RWPE2 (cell line): ENCODE measurements at regions not wholly inside any gene's neighbourhood (a gene's known extent, or its start where the extent isn't known, plus 50 kb on each side); places are given as distances from the start of the nearest gene placed in this dataset.
A peak's percentile ranks its signal among the peaks of the same experiment; 100 is the strongest.

ENCODE experiments used
- ATAC-seq: fragments of 200-7000 bp; cut with Tn5 transposase; 3 replicates; pipeline ENCODE4 v1.9.1; 2021; ENCODE audit warnings: low read depth
- DNase-seq: peaks from one replicate; pipeline ENCODE4 v3.0.0-alpha.2; 2020; ENCODE audit warnings: low spot score
- H3K27ac ChIP-seq: fragments of 450-650 bp; 2 replicates; pipeline ENCODE4 v1.5.1; 2017; ENCODE audit warnings: mild to moderate bottlenecking; ENCODE audit not compliant: poor library complexity, severe bottlenecking
- H3K27me3 ChIP-seq: fragments of 250-450 bp; sonication (Bioruptor Pico); 2 replicates; pipeline ENCODE4 v1.5.1; 2021; ENCODE audit warnings: mild to moderate bottlenecking, moderate library complexity; ENCODE audit not compliant: insufficient read depth, poor library complexity, severe bottlenecking
- H3K36me3 ChIP-seq: fragments of 250-450 bp; sonication (Bioruptor Pico); 2 replicates; pipeline ENCODE4 v1.5.1; 2020; ENCODE audit warnings: low read depth, mild to moderate bottlenecking, moderate library complexity
- H3K4me1 ChIP-seq: fragments of 250-450 bp; sonication (Bioruptor Pico); 2 replicates; pipeline ENCODE4 v1.5.1; 2021; ENCODE audit warnings: mild to moderate bottlenecking, moderate library complexity; ENCODE audit not compliant: insufficient read depth, poor library complexity, severe bottlenecking
- H3K4me3 ChIP-seq: fragments of 250-450 bp; sonication (Bioruptor Pico); 2 replicates; pipeline ENCODE4 v1.5.1; 2021; ENCODE audit warnings: mild to moderate bottlenecking, moderate library complexity; ENCODE audit not compliant: severe bottlenecking
- H3K9me3 ChIP-seq: fragments of 250-450 bp; sonication (Bioruptor Pico); 2 replicates; pipeline ENCODE4 v1.5.1; 2021; ENCODE audit warnings: mild to moderate bottlenecking, moderate library complexity; ENCODE audit not compliant: severe bottlenecking
- TF ChIP-seq, protein P1 (sequence below): fragments of 450-650 bp; IDR thresholded peaks from one replicate; pipeline ENCODE4 v1.5.1; 2017; ENCODE audit warnings: mild to moderate bottlenecking, moderate library complexity; ENCODE audit not compliant: poor library complexity, severe bottlenecking

DNA sequence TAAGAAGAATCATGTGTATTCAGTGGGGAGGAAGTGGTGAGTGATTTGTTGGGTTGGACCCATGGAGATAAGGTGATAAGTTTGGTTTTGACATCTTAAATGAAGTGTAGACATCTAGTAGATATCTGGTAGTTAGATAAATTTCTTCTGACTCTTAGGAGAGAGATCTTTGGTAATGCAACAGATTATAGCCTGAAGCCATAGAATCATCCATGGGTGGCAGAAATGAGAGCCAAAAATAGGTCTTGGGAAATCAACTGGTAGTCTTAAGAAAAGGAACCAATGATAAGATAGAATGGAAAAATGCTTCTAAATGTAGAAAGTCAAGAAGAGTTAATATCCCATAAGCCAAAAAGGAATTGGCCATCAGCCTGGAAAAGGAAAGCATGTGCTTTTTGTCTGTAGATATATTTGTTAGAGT is 532.7 kb upstream of the GRAMD2B start:
- TF ChIP-seq, protein P1, sequence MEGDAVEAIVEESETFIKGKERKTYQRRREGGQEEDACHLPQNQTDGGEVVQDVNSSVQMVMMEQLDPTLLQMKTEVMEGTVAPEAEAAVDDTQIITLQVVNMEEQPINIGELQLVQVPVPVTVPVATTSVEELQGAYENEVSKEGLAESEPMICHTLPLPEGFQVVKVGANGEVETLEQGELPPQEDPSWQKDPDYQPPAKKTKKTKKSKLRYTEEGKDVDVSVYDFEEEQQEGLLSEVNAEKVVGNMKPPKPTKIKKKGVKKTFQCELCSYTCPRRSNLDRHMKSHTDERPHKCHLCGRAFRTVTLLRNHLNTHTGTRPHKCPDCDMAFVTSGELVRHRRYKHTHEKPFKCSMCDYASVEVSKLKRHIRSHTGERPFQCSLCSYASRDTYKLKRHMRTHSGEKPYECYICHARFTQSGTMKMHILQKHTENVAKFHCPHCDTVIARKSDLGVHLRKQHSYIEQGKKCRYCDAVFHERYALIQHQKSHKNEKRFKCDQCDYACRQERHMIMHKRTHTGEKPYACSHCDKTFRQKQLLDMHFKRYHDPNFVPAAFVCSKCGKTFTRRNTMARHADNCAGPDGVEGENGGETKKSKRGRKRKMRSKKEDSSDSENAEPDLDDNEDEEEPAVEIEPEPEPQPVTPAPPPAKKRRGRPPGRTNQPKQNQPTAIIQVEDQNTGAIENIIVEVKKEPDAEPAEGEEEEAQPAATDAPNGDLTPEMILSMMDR = no peak
- no peaks in the 10 kb centered on the region for H3K9me3 ChIP-seq
- no peaks in the 10 kb centered on the region for H3K27me3 ChIP-seq
- H3K4me3 ChIP-seq = no peak overlapping the region
- ATAC-seq (peak; percentile 40; the same call in 2 of the 3 replicates), DNase-seq (no peak)
- peaks cover 24% of the 10 kb centered on the region for H3K4me1 ChIP-seq
- H3K27ac ChIP-seq = peak overlapping the region; percentile 63
- no peaks in the 10 kb centered on the region for H3K36me3 ChIP-seq

DNA sequence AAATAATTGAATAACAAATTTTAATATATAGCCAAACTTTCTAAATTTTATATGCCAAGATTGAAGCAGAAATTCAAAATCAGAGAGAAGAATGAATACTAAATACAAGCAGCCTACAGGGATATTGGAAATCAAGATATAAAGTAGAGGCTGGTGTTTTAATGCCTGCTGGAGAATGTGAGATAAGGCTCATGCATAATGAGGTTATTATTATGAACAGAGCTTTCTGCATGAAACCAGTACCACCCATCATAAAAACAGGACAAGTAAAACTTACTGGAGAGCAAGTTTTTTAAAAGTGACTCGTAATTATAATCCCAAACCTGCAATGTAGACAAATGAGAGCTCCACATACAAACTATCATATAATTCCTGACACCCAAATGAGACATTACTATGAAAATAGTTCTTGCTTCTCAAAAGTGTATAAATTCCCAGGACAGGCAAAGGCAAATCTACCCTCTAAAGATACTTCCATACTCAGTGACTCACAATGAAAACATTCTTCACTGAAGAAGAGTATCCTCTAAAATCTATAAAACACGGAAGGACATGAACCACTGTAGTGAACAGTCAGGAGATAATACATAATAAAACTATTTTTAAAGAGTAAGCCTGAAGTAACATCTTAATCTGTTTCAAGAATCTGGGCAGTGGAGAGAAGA is 532.0 kb upstream of the GRAMD2B start:
- Histone ChIP-seq H3K4me1 (peaks cover 24% of the 10 kb centered on the region), H3K36me3 (no peaks in the 10 kb centered on the region), H3K9me3 (no peaks in the 10 kb centered on the region), H3K4me3 (no peak overlapping the region), H3K27ac (peak overlapping the region; percentile 63), H3K27me3 (no peaks in the 10 kb centered on the region)
- ATAC-seq (peak; percentile 88), DNase-seq (no peak)
- TF ChIP-seq, protein P1 = no peak

DNA sequence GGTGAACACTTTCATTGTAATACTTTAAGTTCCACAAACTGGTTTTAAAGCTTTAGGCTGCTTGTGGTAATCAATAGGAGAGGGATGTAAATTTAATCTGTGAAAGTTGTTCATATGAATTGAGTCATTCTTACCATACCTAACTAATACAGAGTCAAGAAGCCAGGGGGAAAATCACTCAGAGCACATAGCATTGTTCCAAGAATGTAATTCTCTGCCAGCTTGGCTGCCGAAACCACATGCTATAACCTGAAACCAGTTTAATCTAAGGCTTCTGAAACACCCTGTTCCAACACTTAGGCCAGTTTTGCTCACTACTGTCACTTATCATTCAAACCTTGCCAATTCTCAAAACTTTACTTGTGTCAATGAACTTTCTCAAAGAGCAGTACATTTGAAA is 528.8 kb upstream of the GRAMD2B start:
- ATAC-seq (peak; percentile 76), DNase-seq (no peak)
- H3K27ac ChIP-seq = peak overlapping the region; percentile 26
- H3K4me3 ChIP-seq = no peak overlapping the region
- peaks cover 24% of the 10 kb centered on the region for H3K4me1 ChIP-seq
- no peaks in the 10 kb centered on the region for H3K36me3 ChIP-seq
- H3K9me3 ChIP-seq = no peaks in the 10 kb centered on the region
- no peaks in the 10 kb centered on the region for H3K27me3 ChIP-seq
- TF ChIP-seq, protein P1 = no peak

DNA sequence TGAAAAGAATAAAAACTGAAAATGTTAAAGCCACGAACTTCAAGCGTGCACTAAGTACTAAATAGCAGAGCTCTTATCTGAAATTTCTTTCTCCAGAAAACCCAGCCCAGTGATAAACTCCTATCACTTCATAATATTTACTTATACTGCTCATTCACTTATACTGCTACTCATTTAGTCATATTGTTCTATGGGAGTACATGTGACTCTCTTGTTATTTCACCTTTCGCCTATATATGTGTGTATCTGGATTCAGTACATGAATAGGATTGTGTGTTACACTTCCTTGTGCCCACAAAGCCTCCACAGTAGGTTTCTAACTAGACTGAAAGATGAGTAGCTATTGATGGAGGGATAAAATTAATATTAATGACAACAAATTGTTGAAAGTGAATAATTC is 526.8 kb upstream of the GRAMD2B start:
- no peaks in the 10 kb centered on the region for H3K36me3 ChIP-seq
- TF ChIP-seq, protein P1 = no peak
- H3K4me1 ChIP-seq = peaks cover 9% of the 10 kb centered on the region
- no peak overlapping the region for H3K4me3 ChIP-seq
- H3K27ac ChIP-seq = no peak overlapping the region
- no peaks in the 10 kb centered on the region for H3K27me3 ChIP-seq
- ATAC-seq = no peak
- no peak for DNase-seq
- no peaks in the 10 kb centered on the region for H3K9me3 ChIP-seq

DNA sequence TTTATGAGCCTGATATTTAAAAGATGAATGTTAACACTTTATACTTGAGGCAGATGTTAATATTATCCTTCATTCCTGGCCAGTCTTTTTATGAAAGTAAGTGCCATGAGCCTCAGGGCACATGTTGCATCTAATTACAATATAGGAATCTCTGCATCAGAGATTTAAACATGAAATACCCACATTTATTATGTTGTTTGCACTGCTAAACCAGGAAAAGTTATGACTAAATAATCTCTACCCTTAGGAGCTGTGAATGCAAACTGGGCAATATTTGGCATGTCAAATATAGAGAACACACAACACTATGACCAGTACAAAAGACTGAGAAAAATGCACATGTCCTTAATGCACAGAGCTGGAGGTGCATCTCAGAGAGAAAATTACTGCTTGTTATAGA is 526.1 kb upstream of the GRAMD2B start:
- TF ChIP-seq, protein P1 = no peak
- no peak for ATAC-seq
- Histone ChIP-seq H3K4me1 (peaks cover 5% of the 10 kb centered on the region), H3K36me3 (no peaks in the 10 kb centered on the region), H3K27ac (no peak overlapping the region), H3K27me3 (no peaks in the 10 kb centered on the region), H3K4me3 (no peak overlapping the region), H3K9me3 (no peaks in the 10 kb centered on the region)
- no peak for DNase-seq
